ENCODE measurements at regions not wholly inside any gene's neighbourhood (a gene's known extent, or its start where the extent isn't known, plus 50 kb on each side); places are given as distances from the start of the nearest gene placed in this dataset.

- no peak overlapping the region for H3K4me3 ChIP-seq
These were observed 879.3 kb upstream of the SLIT2 start for GRCh38 chr4:19372390-19372789.

GRCh38 chr4:19368800-19369199 is 882.9 kb upstream of the SLIT2 start:
- Histone ChIP-seq H3K27me3 (no peaks in the 10 kb centered on the region), H3K9me3 (no peaks in the 10 kb centered on the region), H3K27ac (no peak overlapping the region), H3K36me3 (no peaks in the 10 kb centered on the region), H3K4me1 (no peaks in the 10 kb centered on the region), H3K4me3 (no peak overlapping the region)
- WGBS, 2 donors (ENCODE audit: low coverage in 1 of 2): 90 to 93% methylated on average over 3 of the region's 3 CpGs
- no peak for TF ChIP-seq EP300 (IDR thresholded peaks at IDR 0.05)
- no peak for TF ChIP-seq POLR2A (IDR thresholded peaks at IDR 0.05)
- no peak for ATAC-seq

More at GRCh38 chr4:19372390-19372789, 879.3 kb upstream of the SLIT2 start:
- H3K36me3 ChIP-seq: no peaks in the 10 kb centered on the region
- H3K4me1 ChIP-seq: no peaks in the 10 kb centered on the region
- no peaks in the 10 kb centered on the region for H3K27me3 ChIP-seq
- ATAC-seq: no peak
- WGBS, 2 donors (ENCODE audit: low coverage in 1 of 2): 88% methylated on average over 2 of the region's 2 CpGs; no CpG with 5 or more reads in 1 of the 2 donors
- TF ChIP-seq CTCF (IDR thresholded peaks at IDR 0.05) (no peak), POLR2AphosphoS5 (IDR thresholded peaks at IDR 0.05) (no peak), EP300 (IDR thresholded peaks at IDR 0.05) (no peak), POLR2A (IDR thresholded peaks at IDR 0.05) (no peak)
- H3K9me3 ChIP-seq: no peaks in the 10 kb centered on the region
- no peak overlapping the region for H3K27ac ChIP-seq

- H3K9me3 ChIP-seq: no peaks in the 10 kb centered on the region
- no peaks in the 10 kb centered on the region for H3K4me1 ChIP-seq
- 56 to 88% methylated on average over 2 of the region's 2 CpGs for WGBS, 2 donors (ENCODE audit: low coverage in 1 of 2)
- no peak overlapping the region for H3K27ac ChIP-seq
- no peaks in the 10 kb centered on the region for H3K36me3 ChIP-seq
- no peak overlapping the region for H3K4me3 ChIP-seq
- no peaks in the 10 kb centered on the region for H3K27me3 ChIP-seq
- ATAC-seq: no peak
- TF ChIP-seq CTCF (IDR thresholded peaks at IDR 0.05): no peak
These were observed 884.8 kb upstream of the SLIT2 start for GRCh38 chr4:19366916-19367315.

GRCh38 chr4:19358015-19358414 is 893.7 kb upstream of the SLIT2 start:
- no peak overlapping the region for H3K27ac ChIP-seq
- no peaks in the 10 kb centered on the region for H3K27me3 ChIP-seq
- ATAC-seq: no peak
- no peaks in the 10 kb centered on the region for H3K9me3 ChIP-seq
- WGBS, 2 donors (ENCODE audit: low coverage in 1 of 2): 50 to 62% methylated on average over 2 of the region's 2 CpGs
- H3K36me3 ChIP-seq: no peaks in the 10 kb centered on the region
- no peak overlapping the region for H3K4me3 ChIP-seq
- no peaks in the 10 kb centered on the region for H3K4me1 ChIP-seq
- TF ChIP-seq POLR2A (IDR thresholded peaks at IDR 0.05) (no peak), CTCF (IDR thresholded peaks at IDR 0.05) (no peak), EP300 (IDR thresholded peaks at IDR 0.05) (no peak), POLR2AphosphoS5 (IDR thresholded peaks at IDR 0.05) (no peak)

- no peak for ATAC-seq
- Histone ChIP-seq H3K9me3 (no peaks in the 10 kb centered on the region), H3K4me3 (no peak overlapping the region), H3K27me3 (no peaks in the 10 kb centered on the region), H3K4me1 (no peaks in the 10 kb centered on the region), H3K36me3 (no peaks in the 10 kb centered on the region), H3K27ac (no peak overlapping the region)
- WGBS, 2 donors (ENCODE audit: low coverage in 1 of 2): 90 to 100% methylated on average over 1 of the region's 1 CpG
- no peak for TF ChIP-seq POLR2A (IDR thresholded peaks at IDR 0.05)
- no peak for TF ChIP-seq EP300 (IDR thresholded peaks at IDR 0.05)
- no peak for TF ChIP-seq CTCF (IDR thresholded peaks at IDR 0.05)
- no peak for TF ChIP-seq POLR2AphosphoS5 (IDR thresholded peaks at IDR 0.05)
These were observed 902.3 kb upstream of the SLIT2 start for GRCh38 chr4:19349416-19349815.

GRCh38 chr4:19348746-19349145 is 903.0 kb upstream of the SLIT2 start:
- Histone ChIP-seq H3K27me3 (no peaks in the 10 kb centered on the region), H3K4me1 (no peaks in the 10 kb centered on the region), H3K27ac (no peak overlapping the region), H3K9me3 (no peaks in the 10 kb centered on the region), H3K4me3 (no peak overlapping the region), H3K36me3 (no peaks in the 10 kb centered on the region)
- no peak for TF ChIP-seq POLR2AphosphoS5 (IDR thresholded peaks at IDR 0.05)
- no peak for TF ChIP-seq EP300 (IDR thresholded peaks at IDR 0.05)
- no peak for TF ChIP-seq CTCF (IDR thresholded peaks at IDR 0.05)
- no peak for TF ChIP-seq POLR2A (IDR thresholded peaks at IDR 0.05)
- no peak for ATAC-seq
